ENCODE measurements at regions not wholly inside any gene's neighbourhood (a gene's known extent, or its start where the extent isn't known, plus 50 kb on each side); places are given as distances from the start of the nearest gene placed in this dataset.

DNA sequence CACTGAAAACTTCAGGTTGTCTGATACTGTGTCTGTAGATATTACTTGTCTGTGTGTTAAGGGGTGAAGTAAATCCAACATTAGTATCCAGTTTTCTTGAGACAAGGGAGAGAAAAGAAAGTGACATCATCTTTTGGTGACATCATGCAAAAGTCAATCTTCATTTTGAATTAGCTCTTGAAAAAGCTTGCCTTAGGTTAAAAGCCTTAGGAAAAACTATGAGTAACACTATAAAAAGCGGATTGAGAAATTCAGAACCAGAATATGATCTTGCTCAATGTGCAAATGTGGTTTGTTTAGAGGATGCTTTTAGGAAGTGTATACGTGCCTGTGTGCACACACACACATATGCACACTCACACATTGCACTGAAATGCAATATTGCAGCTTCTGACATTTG lies 345.8 kb upstream of the CASK start:
- TF ChIP-seq, protein P1, sequence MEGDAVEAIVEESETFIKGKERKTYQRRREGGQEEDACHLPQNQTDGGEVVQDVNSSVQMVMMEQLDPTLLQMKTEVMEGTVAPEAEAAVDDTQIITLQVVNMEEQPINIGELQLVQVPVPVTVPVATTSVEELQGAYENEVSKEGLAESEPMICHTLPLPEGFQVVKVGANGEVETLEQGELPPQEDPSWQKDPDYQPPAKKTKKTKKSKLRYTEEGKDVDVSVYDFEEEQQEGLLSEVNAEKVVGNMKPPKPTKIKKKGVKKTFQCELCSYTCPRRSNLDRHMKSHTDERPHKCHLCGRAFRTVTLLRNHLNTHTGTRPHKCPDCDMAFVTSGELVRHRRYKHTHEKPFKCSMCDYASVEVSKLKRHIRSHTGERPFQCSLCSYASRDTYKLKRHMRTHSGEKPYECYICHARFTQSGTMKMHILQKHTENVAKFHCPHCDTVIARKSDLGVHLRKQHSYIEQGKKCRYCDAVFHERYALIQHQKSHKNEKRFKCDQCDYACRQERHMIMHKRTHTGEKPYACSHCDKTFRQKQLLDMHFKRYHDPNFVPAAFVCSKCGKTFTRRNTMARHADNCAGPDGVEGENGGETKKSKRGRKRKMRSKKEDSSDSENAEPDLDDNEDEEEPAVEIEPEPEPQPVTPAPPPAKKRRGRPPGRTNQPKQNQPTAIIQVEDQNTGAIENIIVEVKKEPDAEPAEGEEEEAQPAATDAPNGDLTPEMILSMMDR (IDR thresholded peaks at IDR 0.05): no peak
- no peak for TF ChIP-seq POLR2A (IDR thresholded peaks at IDR 0.05)
